WTC11 (cell line): ENCODE measurements at regions not wholly inside any gene's neighbourhood (a gene's known extent, or its start where the extent isn't known, plus 50 kb on each side); places are given as distances from the start of the nearest gene placed in this dataset.

Source experiments
- ATAC-seq: fragments of 200-7000 bp; cut with Tn5 transposase; 2 replicates; pipeline ENCODE4 v1.10.0; 2021; ENCODE audit warnings: mild to moderate bottlenecking, moderate library complexity
- CTCF ChIA-PET: fragments of 300-600 bp; sonication (Branson Sonifier 250); formaldehyde crosslinking; loops from one replicate; lab custom pipeline; 2021; ENCODE audit warnings: antibody characterized with exemption; lab: Charles Lee
- POLR2A ChIA-PET: fragments of 350-600 bp; sonication (Branson Sonifier 250); formaldehyde crosslinking; loops from one replicate; lab custom pipeline; 2021; ENCODE audit warnings: antibody characterized with exemption; lab: Charles Lee
- DNase-seq: peaks from one replicate; pipeline ENCODE4 v3.0.0; 2021; ENCODE audit warnings: low spot score
- H3K27ac Mint-ChIP-seq: 2 replicates; pipeline ENCODE4 v1.8.0; 2021; ENCODE audit warnings: mixed read lengths
- H3K27me3 Mint-ChIP-seq: 2 replicates; pipeline ENCODE4 v1.8.0; 2021; ENCODE audit warnings: low read depth, mild to moderate bottlenecking, moderate library complexity, mixed read lengths
- H3K36me3 Mint-ChIP-seq: 2 replicates; pipeline ENCODE4 v1.8.0; 2021; ENCODE audit warnings: mixed read lengths
- H3K4me1 Mint-ChIP-seq: 2 replicates; pipeline ENCODE4 v1.8.0; 2022; ENCODE audit warnings: mixed read lengths
- H3K4me3 Mint-ChIP-seq: 2 replicates; pipeline ENCODE4 v1.8.0; 2021; ENCODE audit warnings: mild to moderate bottlenecking, moderate library complexity, mixed read lengths
- H3K9me3 Mint-ChIP-seq: 2 replicates; pipeline ENCODE4 v1.8.0; 2021; ENCODE audit warnings: mixed read lengths
- CBFB ChIP-seq: sonication (generic); formaldehyde crosslinking; IDR thresholded peaks from 2 replicates; pipeline ENCODE4 v1.8.1; 2022; ENCODE audit warnings: mild to moderate bottlenecking, low read depth, missing genetic modification reagents
- EMX1 ChIP-seq: fragments of 250-450 bp; sonication (Bioruptor Pico); IDR thresholded peaks from 2 replicates; pipeline ENCODE4 v1.8.0; 2021; ENCODE audit warnings: mild to moderate bottlenecking
- NR3C1 ChIP-seq: sonication (generic); formaldehyde crosslinking; conservative IDR thresholded peaks from 2 replicates; pipeline ENCODE4 v1.8.1; 2023; ENCODE audit warnings: low read depth, mild to moderate bottlenecking, missing genetic modification reagents
- ZNF396 ChIP-seq: fragments of 250-450 bp; sonication (Bioruptor Pico); IDR thresholded peaks from 2 replicates; pipeline ENCODE4 v1.8.0; 2021; ENCODE audit warnings: mild to moderate bottlenecking, moderate library complexity, borderline replicate concordance
- TF ChIP-seq, protein P1 (sequence below): sonication (generic); formaldehyde crosslinking; IDR thresholded peaks from 2 replicates; pipeline ENCODE4 v1.8.0; 2022; ENCODE audit warnings: mild to moderate bottlenecking, missing genetic modification reagents
- TF ChIP-seq, protein P2 (sequence below): fragments of 250-450 bp; sonication (Bioruptor Pico); conservative IDR thresholded peaks from 2 replicates; pipeline ENCODE4 v1.9.0; 2021; ENCODE audit warnings: mild to moderate bottlenecking
- TF ChIP-seq, protein P3 (sequence below): fragments of 250-450 bp; sonication (Bioruptor Pico); IDR thresholded peaks from 2 replicates; pipeline ENCODE4 v1.9.0; 2021; ENCODE audit warnings: mild to moderate bottlenecking, borderline replicate concordance
- TF ChIP-seq, protein P4 (sequence below): sonication (generic); formaldehyde crosslinking; IDR thresholded peaks from 2 replicates; pipeline ENCODE4 v1.8.1; 2022; ENCODE audit warnings: mild to moderate bottlenecking, missing genetic modification reagents, moderate library complexity, borderline replicate concordance
- TF ChIP-seq, protein P5 (sequence below): sonication (generic); formaldehyde crosslinking; IDR thresholded peaks from 2 replicates; pipeline ENCODE4 v1.8.0; 2022; ENCODE audit warnings: mild to moderate bottlenecking, missing genetic modification reagents
- TF ChIP-seq, protein P6 (sequence below): sonication (generic); formaldehyde crosslinking; IDR thresholded peaks from 2 replicates; pipeline ENCODE4 v1.8.0; 2023; ENCODE audit warnings: missing genetic modification reagents, mild to moderate bottlenecking, borderline replicate concordance

DNA sequence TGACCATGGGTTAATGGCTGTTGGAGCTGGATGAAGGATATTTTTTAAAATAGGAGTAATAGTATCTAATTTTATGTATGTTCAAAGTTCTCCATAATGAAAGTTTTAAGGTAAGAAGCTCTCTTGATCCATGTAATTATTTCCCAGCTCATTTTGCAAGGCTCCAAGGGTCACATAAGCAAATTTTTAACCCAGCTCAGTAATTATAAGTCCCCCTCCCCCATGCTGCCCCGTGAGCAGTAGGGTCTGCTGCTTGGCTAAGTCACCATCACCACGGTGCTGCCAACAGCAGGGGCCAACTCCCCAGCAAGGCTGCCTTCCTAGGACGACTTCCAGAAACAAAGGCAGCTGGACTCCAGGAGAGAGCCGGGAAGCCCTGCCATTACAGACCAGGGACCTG lies 340.0 kb downstream of the FBXW7 start:
- no peak overlapping the region for H3K27ac Mint-ChIP-seq
- H3K27me3 Mint-ChIP-seq, result no peaks in the 10 kb centered on the region
- H3K36me3 Mint-ChIP-seq, result no peaks in the 10 kb centered on the region
- TF ChIP-seq ZNF396 (CRISPR knock-in tag) (no peak), NR3C1 (CRISPR knock-in tag) (no peak), CBFB (CRISPR knock-in tag) (no peak)
- TF ChIP-seq, protein P1, sequence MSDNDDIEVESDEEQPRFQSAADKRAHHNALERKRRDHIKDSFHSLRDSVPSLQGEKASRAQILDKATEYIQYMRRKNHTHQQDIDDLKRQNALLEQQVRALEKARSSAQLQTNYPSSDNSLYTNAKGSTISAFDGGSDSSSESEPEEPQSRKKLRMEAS (CRISPR knock-in tag), result no peak
- TF ChIP-seq, protein P2, sequence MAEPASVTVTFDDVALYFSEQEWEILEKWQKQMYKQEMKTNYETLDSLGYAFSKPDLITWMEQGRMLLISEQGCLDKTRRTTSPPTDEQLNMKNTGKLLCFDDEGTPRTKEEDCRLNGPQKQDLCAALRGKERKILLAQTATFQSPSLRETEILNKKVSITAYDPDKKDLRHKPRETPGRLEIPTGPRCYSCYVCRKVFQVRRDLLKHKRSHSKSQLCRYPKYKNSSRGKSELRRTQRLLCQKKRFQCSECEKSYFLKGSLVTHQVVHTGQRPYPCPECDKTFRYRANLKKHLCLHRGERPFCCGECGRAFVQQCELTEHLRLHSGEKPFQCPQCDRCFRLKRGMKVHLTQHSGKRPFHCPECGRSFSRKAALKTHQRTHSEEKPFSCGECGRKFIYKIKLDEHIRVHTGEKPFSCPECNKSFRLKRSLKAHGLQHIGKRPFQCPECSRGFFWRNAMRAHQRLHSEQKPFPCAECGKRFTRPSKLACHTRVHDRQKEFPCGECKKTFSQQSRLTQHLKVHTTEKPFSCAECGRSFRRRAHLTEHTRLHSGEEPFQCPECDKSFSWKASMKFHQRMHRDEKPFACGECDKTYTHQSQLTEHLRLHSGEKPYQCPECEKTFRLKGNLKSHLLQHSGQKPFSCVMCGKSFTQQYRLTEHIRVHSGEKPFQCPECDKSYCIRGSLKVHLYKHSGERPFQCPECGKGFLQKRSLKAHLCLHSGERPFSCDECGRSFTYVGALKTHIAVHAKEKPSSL (CRISPR knock-in tag), result no peak
- TF ChIP-seq, protein P3, sequence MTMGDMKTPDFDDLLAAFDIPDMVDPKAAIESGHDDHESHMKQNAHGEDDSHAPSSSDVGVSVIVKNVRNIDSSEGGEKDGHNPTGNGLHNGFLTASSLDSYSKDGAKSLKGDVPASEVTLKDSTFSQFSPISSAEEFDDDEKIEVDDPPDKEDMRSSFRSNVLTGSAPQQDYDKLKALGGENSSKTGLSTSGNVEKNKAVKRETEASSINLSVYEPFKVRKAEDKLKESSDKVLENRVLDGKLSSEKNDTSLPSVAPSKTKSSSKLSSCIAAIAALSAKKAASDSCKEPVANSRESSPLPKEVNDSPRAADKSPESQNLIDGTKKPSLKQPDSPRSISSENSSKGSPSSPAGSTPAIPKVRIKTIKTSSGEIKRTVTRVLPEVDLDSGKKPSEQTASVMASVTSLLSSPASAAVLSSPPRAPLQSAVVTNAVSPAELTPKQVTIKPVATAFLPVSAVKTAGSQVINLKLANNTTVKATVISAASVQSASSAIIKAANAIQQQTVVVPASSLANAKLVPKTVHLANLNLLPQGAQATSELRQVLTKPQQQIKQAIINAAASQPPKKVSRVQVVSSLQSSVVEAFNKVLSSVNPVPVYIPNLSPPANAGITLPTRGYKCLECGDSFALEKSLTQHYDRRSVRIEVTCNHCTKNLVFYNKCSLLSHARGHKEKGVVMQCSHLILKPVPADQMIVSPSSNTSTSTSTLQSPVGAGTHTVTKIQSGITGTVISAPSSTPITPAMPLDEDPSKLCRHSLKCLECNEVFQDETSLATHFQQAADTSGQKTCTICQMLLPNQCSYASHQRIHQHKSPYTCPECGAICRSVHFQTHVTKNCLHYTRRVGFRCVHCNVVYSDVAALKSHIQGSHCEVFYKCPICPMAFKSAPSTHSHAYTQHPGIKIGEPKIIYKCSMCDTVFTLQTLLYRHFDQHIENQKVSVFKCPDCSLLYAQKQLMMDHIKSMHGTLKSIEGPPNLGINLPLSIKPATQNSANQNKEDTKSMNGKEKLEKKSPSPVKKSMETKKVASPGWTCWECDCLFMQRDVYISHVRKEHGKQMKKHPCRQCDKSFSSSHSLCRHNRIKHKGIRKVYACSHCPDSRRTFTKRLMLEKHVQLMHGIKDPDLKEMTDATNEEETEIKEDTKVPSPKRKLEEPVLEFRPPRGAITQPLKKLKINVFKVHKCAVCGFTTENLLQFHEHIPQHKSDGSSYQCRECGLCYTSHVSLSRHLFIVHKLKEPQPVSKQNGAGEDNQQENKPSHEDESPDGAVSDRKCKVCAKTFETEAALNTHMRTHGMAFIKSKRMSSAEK, result no peak
- TF ChIP-seq, protein P4, sequence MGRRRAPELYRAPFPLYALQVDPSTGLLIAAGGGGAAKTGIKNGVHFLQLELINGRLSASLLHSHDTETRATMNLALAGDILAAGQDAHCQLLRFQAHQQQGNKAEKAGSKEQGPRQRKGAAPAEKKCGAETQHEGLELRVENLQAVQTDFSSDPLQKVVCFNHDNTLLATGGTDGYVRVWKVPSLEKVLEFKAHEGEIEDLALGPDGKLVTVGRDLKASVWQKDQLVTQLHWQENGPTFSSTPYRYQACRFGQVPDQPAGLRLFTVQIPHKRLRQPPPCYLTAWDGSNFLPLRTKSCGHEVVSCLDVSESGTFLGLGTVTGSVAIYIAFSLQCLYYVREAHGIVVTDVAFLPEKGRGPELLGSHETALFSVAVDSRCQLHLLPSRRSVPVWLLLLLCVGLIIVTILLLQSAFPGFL, result no peak
- H3K4me1 Mint-ChIP-seq, result no peaks in the 10 kb centered on the region
- H3K4me3 Mint-ChIP-seq, result no peak overlapping the region
- CTCF ChIA-PET, result no interaction called here
- ATAC-seq, result no peak
- peaks cover 7% of the 10 kb centered on the region for H3K9me3 Mint-ChIP-seq
- POLR2A ChIA-PET, result no interaction called here
- no peak for DNase-seq

DNA sequence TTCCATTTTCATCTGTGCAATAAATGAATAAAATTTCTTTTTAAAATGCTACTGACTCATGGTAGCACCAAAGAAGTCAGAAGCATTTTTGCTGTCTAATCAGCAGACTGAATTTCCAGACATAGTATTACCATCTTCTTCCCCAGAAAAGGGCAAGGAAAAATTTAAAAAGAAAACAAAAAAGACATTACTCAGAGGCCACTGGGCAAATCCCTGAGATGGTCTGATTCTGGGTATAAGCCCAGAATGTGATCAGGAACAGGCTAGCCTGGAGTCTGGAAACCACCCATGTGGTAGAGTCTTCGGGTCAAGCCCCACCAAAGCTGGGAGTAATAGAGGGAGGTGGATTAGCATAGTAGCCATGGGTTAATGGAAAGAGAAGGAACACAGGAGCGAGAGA lies 342.8 kb downstream of the FBXW7 start:
- DNase-seq (no peak), ATAC-seq (no peak)
- H3K27me3 Mint-ChIP-seq, result no peaks in the 10 kb centered on the region
- no peak overlapping the region for H3K4me3 Mint-ChIP-seq
- H3K4me1 Mint-ChIP-seq, result no peaks in the 10 kb centered on the region
- TF ChIP-seq, protein P5, sequence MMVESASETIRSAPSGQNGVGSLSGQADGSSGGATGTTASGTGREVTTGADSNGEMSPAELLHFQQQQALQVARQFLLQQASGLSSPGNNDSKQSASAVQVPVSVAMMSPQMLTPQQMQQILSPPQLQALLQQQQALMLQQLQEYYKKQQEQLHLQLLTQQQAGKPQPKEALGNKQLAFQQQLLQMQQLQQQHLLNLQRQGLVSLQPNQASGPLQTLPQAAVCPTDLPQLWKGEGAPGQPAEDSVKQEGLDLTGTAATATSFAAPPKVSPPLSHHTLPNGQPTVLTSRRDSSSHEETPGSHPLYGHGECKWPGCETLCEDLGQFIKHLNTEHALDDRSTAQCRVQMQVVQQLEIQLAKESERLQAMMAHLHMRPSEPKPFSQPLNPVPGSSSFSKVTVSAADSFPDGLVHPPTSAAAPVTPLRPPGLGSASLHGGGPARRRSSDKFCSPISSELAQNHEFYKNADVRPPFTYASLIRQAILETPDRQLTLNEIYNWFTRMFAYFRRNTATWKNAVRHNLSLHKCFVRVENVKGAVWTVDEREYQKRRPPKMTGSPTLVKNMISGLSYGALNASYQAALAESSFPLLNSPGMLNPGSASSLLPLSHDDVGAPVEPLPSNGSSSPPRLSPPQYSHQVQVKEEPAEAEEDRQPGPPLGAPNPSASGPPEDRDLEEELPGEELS (CRISPR knock-in tag), result no peak
- TF ChIP-seq, protein P6, sequence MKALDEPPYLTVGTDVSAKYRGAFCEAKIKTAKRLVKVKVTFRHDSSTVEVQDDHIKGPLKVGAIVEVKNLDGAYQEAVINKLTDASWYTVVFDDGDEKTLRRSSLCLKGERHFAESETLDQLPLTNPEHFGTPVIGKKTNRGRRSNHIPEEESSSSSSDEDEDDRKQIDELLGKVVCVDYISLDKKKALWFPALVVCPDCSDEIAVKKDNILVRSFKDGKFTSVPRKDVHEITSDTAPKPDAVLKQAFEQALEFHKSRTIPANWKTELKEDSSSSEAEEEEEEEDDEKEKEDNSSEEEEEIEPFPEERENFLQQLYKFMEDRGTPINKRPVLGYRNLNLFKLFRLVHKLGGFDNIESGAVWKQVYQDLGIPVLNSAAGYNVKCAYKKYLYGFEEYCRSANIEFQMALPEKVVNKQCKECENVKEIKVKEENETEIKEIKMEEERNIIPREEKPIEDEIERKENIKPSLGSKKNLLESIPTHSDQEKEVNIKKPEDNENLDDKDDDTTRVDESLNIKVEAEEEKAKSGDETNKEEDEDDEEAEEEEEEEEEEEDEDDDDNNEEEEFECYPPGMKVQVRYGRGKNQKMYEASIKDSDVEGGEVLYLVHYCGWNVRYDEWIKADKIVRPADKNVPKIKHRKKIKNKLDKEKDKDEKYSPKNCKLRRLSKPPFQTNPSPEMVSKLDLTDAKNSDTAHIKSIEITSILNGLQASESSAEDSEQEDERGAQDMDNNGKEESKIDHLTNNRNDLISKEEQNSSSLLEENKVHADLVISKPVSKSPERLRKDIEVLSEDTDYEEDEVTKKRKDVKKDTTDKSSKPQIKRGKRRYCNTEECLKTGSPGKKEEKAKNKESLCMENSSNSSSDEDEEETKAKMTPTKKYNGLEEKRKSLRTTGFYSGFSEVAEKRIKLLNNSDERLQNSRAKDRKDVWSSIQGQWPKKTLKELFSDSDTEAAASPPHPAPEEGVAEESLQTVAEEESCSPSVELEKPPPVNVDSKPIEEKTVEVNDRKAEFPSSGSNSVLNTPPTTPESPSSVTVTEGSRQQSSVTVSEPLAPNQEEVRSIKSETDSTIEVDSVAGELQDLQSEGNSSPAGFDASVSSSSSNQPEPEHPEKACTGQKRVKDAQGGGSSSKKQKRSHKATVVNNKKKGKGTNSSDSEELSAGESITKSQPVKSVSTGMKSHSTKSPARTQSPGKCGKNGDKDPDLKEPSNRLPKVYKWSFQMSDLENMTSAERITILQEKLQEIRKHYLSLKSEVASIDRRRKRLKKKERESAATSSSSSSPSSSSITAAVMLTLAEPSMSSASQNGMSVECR (CRISPR knock-in tag), result no peak
- TF ChIP-seq EMX1 (CRISPR knock-in tag), result no peak
- TF ChIP-seq, all 79 proteins: peak for 0
- Mint-ChIP-seq H3K9me3 (peaks cover 7% of the 10 kb centered on the region), H3K36me3 (no peaks in the 10 kb centered on the region), H3K27ac (no peak overlapping the region)
- ChIA-PET CTCF (no interaction called here), POLR2A (no interaction called here)
